ENCODE measurements at regions not wholly inside any gene's neighbourhood (a gene's known extent, or its start where the extent isn't known, plus 50 kb on each side); places are given as distances from the start of the nearest gene placed in this dataset.

DNA sequence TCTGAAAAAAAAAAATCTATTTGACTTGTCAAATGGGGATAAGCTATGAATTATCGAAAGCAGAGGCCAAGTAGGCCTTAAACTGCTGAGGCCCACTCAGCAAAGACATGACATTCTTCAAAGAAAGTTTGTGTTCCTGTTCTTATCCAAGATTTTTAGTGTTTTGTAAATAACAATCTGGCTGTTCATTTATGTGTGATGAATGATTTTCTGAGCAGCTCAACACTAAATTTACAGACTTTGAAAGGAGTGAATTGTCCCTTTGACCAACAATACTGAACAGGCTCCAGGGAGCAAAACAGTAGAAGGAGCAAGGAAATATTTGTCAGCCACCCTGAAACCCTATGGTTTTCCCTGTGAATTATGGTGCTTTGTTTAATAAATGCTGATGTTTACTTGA, 512.6 kb upstream of the NAALADL2 start:
- TF ChIP-seq, protein P1, sequence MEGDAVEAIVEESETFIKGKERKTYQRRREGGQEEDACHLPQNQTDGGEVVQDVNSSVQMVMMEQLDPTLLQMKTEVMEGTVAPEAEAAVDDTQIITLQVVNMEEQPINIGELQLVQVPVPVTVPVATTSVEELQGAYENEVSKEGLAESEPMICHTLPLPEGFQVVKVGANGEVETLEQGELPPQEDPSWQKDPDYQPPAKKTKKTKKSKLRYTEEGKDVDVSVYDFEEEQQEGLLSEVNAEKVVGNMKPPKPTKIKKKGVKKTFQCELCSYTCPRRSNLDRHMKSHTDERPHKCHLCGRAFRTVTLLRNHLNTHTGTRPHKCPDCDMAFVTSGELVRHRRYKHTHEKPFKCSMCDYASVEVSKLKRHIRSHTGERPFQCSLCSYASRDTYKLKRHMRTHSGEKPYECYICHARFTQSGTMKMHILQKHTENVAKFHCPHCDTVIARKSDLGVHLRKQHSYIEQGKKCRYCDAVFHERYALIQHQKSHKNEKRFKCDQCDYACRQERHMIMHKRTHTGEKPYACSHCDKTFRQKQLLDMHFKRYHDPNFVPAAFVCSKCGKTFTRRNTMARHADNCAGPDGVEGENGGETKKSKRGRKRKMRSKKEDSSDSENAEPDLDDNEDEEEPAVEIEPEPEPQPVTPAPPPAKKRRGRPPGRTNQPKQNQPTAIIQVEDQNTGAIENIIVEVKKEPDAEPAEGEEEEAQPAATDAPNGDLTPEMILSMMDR (IDR thresholded peaks at IDR 0.05), result no peak
- TF ChIP-seq POLR2A (IDR thresholded peaks at IDR 0.05), result no peak
